ENCODE measurements at regions not wholly inside any gene's neighbourhood (a gene's known extent, or its start where the extent isn't known, plus 50 kb on each side); places are given as distances from the start of the nearest gene placed in this dataset.
"Not testable (repeated sequence)": the region's sequence is repeated elsewhere in the genome, so short reads cannot be mapped to it uniquely, and the experiment has no call there.

DNA sequence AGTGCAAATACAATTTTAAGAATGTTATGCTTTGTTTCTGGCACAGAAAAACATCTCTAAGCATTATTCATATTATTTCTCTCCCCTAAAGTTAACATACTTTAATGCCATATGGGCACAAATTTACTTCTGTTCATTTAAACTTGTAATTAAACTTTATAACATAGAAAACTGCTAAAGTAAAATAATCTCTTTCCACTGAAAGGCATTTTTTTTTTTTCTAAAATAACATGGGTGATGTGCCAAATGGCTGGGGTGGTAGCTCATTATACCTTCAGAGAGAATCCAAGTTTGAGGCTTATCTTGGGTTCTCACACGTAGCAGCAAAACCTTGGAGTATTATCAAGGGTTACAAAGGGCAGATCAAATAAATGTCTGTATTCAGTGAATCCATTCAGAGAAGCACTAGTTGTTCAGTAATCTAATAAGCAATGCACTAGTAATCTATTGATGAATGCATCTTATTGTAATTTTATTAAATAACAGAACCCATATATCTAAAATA is 257.6 kb upstream of the POU5F2 start:
- DNase-seq (ENCODE audit: insufficient read length, low spot score) (no peak), FAIRE-seq (no peak)
- TF ChIP-seq, protein P1, sequence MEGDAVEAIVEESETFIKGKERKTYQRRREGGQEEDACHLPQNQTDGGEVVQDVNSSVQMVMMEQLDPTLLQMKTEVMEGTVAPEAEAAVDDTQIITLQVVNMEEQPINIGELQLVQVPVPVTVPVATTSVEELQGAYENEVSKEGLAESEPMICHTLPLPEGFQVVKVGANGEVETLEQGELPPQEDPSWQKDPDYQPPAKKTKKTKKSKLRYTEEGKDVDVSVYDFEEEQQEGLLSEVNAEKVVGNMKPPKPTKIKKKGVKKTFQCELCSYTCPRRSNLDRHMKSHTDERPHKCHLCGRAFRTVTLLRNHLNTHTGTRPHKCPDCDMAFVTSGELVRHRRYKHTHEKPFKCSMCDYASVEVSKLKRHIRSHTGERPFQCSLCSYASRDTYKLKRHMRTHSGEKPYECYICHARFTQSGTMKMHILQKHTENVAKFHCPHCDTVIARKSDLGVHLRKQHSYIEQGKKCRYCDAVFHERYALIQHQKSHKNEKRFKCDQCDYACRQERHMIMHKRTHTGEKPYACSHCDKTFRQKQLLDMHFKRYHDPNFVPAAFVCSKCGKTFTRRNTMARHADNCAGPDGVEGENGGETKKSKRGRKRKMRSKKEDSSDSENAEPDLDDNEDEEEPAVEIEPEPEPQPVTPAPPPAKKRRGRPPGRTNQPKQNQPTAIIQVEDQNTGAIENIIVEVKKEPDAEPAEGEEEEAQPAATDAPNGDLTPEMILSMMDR (IDR thresholded peaks at IDR 0.05; ENCODE audit: insufficient read depth, missing control alignments) = no peak

- no peak for FAIRE-seq
- TF ChIP-seq, protein P1 (IDR thresholded peaks at IDR 0.05; ENCODE audit: insufficient read depth, missing control alignments) = no peak
- DNase-seq (ENCODE audit: insufficient read length, low spot score) = no peak
Measured at GRCh38 chr5:93997562-93997961, 256.2 kb upstream of the POU5F2 start.

DNA sequence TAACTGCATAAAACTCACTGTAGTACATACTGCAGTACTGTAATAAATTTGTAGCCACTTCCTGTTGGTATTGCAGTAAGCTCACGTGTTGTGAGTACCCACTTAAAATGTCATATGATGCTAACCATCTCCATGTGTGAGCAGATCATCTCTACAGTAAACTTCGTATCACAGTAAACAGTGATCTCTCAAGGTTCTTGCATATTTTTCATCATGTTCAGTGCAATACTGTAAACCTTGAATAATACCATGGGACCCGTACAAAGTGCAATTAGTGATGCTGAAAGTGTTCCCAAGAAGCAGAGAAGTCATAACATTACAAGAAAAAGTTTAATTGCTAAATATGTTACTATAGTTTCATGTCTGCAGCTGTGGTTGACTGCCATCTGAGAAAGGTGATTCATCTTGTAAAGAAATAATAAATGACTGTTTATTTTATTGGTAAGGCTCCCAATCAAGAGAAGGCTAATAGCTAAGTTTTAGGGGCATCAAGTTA is 253.8 kb upstream of the POU5F2 start:
- FAIRE-seq (no peak), DNase-seq (ENCODE audit: insufficient read length, low spot score) (no peak)
- TF ChIP-seq, protein P1 (IDR thresholded peaks at IDR 0.05; ENCODE audit: insufficient read depth, missing control alignments) = no peak

GRCh38 chr5:93993161-93993560 is 251.8 kb upstream of the POU5F2 start:
- DNase-seq (ENCODE audit: insufficient read length, low spot score) = no peak
- TF ChIP-seq, protein P1 (IDR thresholded peaks at IDR 0.05; ENCODE audit: insufficient read depth, missing control alignments) = no peak
- no peak for FAIRE-seq

DNA sequence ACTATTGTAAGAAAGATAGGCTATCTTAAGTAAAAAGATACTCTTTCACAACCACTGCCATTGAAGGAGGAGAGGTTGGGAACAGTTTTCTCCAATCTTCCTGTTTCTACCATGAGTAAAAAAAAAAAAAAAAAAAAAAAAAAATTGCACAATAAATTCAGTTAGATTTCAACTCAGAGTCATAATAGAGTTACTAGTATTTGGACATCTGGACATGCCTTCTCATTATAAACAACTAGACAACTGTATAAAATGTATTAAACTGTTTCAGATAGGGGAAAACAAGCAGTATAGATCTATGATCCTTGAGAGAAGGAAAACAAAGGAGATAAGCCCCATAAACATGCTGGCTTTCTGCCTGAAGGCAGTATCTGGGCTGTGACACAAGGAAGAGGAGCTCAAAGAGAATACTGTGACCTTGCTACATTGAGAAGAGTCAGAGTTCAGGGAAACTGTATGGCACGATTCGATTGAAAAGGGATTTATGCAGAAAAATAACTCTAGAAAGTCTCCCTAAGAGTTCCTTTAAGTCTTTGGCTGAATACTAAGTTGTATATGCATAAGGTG is 249.2 kb upstream of the POU5F2 start:
- DNase-seq (ENCODE audit: insufficient read length, low spot score) (no peak), FAIRE-seq (no peak)
- TF ChIP-seq, protein P1 (IDR thresholded peaks at IDR 0.05; ENCODE audit: insufficient read depth, missing control alignments) = no peak

DNA sequence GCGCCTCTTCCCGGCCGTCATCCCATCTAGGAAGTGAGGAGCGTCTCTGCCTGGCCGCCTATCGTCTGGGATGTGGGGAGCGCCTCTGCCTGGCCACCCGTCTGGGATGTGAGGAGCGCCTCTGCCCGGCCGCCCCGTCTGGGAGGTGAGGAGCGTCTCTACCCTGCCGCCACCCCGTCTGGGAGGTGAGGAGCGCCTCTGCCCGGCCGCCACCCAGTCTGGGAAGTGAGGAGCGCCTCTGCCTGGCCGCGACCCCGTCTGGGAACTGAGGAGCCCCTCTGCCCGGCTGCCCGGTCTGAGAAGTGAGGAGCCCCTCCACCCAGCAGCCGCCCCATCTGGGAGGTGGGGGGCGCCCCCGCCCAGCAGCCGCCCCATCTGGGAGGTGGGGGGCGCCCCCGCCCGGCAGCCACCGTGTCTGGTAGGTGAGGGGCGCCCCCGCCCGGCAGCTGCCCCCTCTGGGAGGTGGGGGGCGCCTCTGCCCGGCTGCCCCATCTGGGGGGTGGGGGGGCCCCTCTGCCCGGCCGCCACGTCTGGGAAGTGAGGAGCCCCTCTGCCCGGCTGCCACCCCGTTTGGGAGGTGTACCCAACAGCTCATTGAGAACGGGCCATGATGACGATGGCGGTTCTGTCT is 244.7 kb upstream of the POU5F2 start:
- FAIRE-seq = not testable (repeated sequence)

GRCh38 chr5:93978222-93978621 is 236.8 kb upstream of the POU5F2 start:
- DNase-seq (ENCODE audit: insufficient read length, low spot score) (no peak), FAIRE-seq (no peak)
- TF ChIP-seq, protein P1 (IDR thresholded peaks at IDR 0.05; ENCODE audit: insufficient read depth, missing control alignments) = no peak

More for the DNA sequence above, 244.7 kb upstream of the POU5F2 start:
- DNase-seq (ENCODE audit: insufficient read length, low spot score) = not testable (repeated sequence)

All from D721Med (cell line).